Esophagus muscularis mucosa (tissue), 4 donors: ENCODE measurements at regions not wholly inside any gene's neighbourhood (a gene's known extent, or its start where the extent isn't known, plus 50 kb on each side); places are given as distances from the start of the nearest gene placed in this dataset.

ENCODE experiments used
- DNase-seq: peaks from one replicate; pipeline ENCODE4 v3.0.0-alpha.2; 2017; ENCODE audit errors: extremely low spot score
- H3K27ac ChIP-seq, 4 donors: fragments of 200-600 bp; sonication (generic); replicated peaks in 1 of 4; 1 replicate in 3 of 4; 2 replicates in 1 of 4; pipeline ENCODE4 v1.5.1; 2016 to 2019; ENCODE audit warnings: mild to moderate bottlenecking in 1 of 4
- H3K27me3 ChIP-seq, 4 donors: fragments of 200-600 bp; sonication (generic); one replicate each; pipeline versions ENCODE4 v1.5.1 to v1.6.0; 2016 to 2019
- H3K36me3 ChIP-seq, 4 donors: fragments of 200-600 bp; sonication (generic); one replicate each; pipeline ENCODE4 v1.5.1; 2016 to 2019
- H3K4me1 ChIP-seq, 4 donors: fragments of 200-600 bp; sonication (generic); one replicate each; pipeline ENCODE4 v1.5.1; 2016 to 2019
- H3K4me3 ChIP-seq, 4 donors: fragments of 200-600 bp; sonication (generic); 1 replicate in 2 of 4; 2 replicates in 2 of 4; pipeline ENCODE4 v1.5.1; 2016 to 2019; ENCODE audit warnings: mild to moderate bottlenecking in 4 of 4, moderate library complexity in 1 of 4
- H3K9me3 ChIP-seq, 4 donors: fragments of 200-600 bp; sonication (generic); 1 replicate in 3 of 4; 2 replicates in 1 of 4; pipeline ENCODE4 v1.5.1; 2016 to 2019
- EP300 ChIP-seq: sonication (generic); formaldehyde crosslinking; IDR thresholded peaks from one replicate; pipeline ENCODE4 v1.6.1; 2017; ENCODE audit warnings: antibody characterized with exemption
- POLR2A ChIP-seq: fragments of 450-650 bp; IDR thresholded peaks from one replicate; pipeline ENCODE4 v1.6.1; 2017; ENCODE audit warnings: antibody characterized with exemption, moderate library complexity, mild to moderate bottlenecking, low read depth
- POLR2AphosphoS5 ChIP-seq, 2 donors: sonication (generic); formaldehyde crosslinking; IDR thresholded peaks; one replicate each; pipeline ENCODE4 v1.6.1; 2017; ENCODE audit warnings: antibody characterized with exemption in 2 of 2
- whole genome bisulfite sequencing: methylation state at CpG from one replicate; pipeline ENCODE4 v1.1.5; 2018; 5-methylcytosine and 5-hydroxymethylcytosine counted together
- intact Hi-C: fragments of 100-400 bp; cut with DNase I; formaldehyde crosslinking; loops from one replicate; pipeline ENCODE4 v1.15.1; 2023
- TF ChIP-seq, protein P1 (sequence below), 3 experiments: fragments of 200-600 bp in 2 of 3; fragments of 450-650 bp in 1 of 3; sonication (generic) in 2 of 3; IDR thresholded peaks; one replicate each; pipeline ENCODE4 v1.5.1; 2017 to 2019; ENCODE audit warnings: antibody characterized with exemption in 3 of 3, mild to moderate bottlenecking in 2 of 3, moderate library complexity in 1 of 3

DNA sequence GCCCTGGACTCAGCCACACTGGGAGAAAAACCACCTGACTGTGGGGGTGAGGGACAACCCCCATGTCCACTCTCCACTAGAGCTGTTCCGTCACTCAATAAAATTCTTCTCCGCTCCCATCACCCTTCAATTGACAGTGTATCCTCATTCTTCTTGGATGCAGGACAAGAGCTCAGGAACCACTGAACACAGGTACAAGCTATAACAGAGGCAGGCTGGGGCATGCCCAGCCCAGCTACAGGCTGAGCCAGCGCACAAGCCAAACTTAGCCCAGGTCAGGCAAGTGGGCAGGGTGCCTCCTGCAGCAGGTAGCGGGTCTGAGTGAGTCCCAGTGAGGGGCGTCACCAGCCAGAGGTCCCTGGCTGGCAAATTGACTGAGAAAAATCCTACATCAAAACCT is 183.4 kb downstream of the HINT1 start:
- Histone ChIP-seq H3K9me3 (no peaks in the 10 kb centered on the region), H3K36me3 (no peaks in the 10 kb centered on the region), H3K4me3 (no peak overlapping the region), H3K4me1 (no peaks in the 10 kb centered on the region), H3K27ac (no peak overlapping the region), H3K27me3 (no peaks in the 10 kb centered on the region)
- no peak for TF ChIP-seq POLR2A
- no peak for DNase-seq
- intact Hi-C loops = no loop called here
- 88% methylated on average over 4 of the region's 5 CpGs for WGBS

DNA sequence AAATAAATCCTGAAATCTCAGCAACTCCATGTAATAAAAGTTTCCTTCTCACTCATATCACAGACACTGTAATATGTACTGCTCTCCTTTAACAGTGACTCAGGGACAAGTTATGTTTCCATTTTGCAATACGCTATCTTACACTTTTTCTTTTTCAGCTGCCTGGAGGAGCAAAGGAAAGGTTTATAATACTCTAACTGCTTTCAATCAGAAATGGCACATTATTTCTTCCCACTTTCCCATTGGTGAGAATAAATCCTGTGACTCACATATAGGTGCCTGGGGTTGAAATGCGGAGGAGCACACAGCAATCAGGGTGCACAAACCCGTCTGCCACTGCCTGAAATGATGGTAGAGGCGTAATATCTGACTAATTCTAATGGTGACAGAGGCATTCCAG is 186.6 kb downstream of the HINT1 start:
- no peak for TF ChIP-seq POLR2A
- TF ChIP-seq, protein P1, sequence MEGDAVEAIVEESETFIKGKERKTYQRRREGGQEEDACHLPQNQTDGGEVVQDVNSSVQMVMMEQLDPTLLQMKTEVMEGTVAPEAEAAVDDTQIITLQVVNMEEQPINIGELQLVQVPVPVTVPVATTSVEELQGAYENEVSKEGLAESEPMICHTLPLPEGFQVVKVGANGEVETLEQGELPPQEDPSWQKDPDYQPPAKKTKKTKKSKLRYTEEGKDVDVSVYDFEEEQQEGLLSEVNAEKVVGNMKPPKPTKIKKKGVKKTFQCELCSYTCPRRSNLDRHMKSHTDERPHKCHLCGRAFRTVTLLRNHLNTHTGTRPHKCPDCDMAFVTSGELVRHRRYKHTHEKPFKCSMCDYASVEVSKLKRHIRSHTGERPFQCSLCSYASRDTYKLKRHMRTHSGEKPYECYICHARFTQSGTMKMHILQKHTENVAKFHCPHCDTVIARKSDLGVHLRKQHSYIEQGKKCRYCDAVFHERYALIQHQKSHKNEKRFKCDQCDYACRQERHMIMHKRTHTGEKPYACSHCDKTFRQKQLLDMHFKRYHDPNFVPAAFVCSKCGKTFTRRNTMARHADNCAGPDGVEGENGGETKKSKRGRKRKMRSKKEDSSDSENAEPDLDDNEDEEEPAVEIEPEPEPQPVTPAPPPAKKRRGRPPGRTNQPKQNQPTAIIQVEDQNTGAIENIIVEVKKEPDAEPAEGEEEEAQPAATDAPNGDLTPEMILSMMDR (IDR thresholded peaks at IDR 0.05) = no peak
- TF ChIP-seq POLR2AphosphoS5 (IDR thresholded peaks at IDR 0.05) = no peak
- TF ChIP-seq EP300 = no peak
- WGBS = 87% methylated on average over 4 of the region's 4 CpGs
- H3K27me3 ChIP-seq = no peaks in the 10 kb centered on the region
- H3K27ac ChIP-seq = no peak overlapping the region
- no peak for DNase-seq
- H3K4me3 ChIP-seq = no peak overlapping the region
- intact Hi-C loops = no loop called here
- no peaks in the 10 kb centered on the region for H3K36me3 ChIP-seq
- no peaks in the 10 kb centered on the region for H3K9me3 ChIP-seq
- no peaks in the 10 kb centered on the region for H3K4me1 ChIP-seq

DNA sequence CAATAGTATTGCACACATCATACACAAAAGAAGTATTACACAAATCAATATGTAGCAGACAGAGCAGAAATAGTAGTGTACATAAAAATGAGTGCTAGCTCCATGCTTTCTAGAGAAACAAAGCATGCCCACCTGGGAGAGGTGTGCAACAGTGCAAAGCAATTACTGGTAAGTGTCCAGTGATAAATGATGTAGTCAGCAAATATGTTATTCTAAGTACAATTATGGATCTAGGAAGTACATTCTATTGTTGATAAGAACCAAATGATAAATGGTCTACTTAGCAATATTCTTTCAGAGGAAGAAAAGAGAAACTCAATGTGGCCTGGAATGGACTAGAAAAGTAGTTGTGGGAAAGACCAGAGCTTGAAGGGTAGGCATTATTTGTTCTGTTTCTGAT is 188.6 kb downstream of the HINT1 start:
- no peaks in the 10 kb centered on the region for H3K27me3 ChIP-seq
- TF ChIP-seq POLR2AphosphoS5 (IDR thresholded peaks at IDR 0.05) (no peak), EP300 (no peak), POLR2A (no peak)
- TF ChIP-seq, protein P1 (IDR thresholded peaks at IDR 0.05) = no peak
- H3K9me3 ChIP-seq = no peaks in the 10 kb centered on the region
- no peak overlapping the region for H3K27ac ChIP-seq
- H3K4me3 ChIP-seq = no peak overlapping the region
- no peaks in the 10 kb centered on the region for H3K4me1 ChIP-seq
- no peaks in the 10 kb centered on the region for H3K36me3 ChIP-seq
- intact Hi-C loops = no loop called here
- DNase-seq = no peak

- TF ChIP-seq EP300 (no peak), POLR2A (no peak)
- 67% methylated on average over 1 of the region's 1 CpG for WGBS
- intact Hi-C loops = no loop called here
Observed at GRCh38 chr5:130975847-130976246, 189.2 kb downstream of the HINT1 start.

GRCh38 chr5:130975299-130975698 is 189.8 kb downstream of the HINT1 start:
- no peak for DNase-seq
- intact Hi-C loops = no loop called here
- 69% methylated on average over 2 of the region's 2 CpGs for WGBS

More at GRCh38 chr5:130975847-130976246, 189.2 kb downstream of the HINT1 start:
- Histone ChIP-seq H3K9me3 (no peaks in the 10 kb centered on the region), H3K36me3 (no peaks in the 10 kb centered on the region), H3K27ac (no peak overlapping the region), H3K4me1 (no peaks in the 10 kb centered on the region), H3K4me3 (no peak overlapping the region), H3K27me3 (no peaks in the 10 kb centered on the region)
- DNase-seq = no peak

More at GRCh38 chr5:130975299-130975698, 189.8 kb downstream of the HINT1 start:
- Histone ChIP-seq H3K36me3 (no peaks in the 10 kb centered on the region), H3K27ac (no peak overlapping the region), H3K4me1 (no peaks in the 10 kb centered on the region), H3K27me3 (no peaks in the 10 kb centered on the region), H3K4me3 (no peak overlapping the region), H3K9me3 (no peaks in the 10 kb centered on the region)
- TF ChIP-seq POLR2AphosphoS5 (IDR thresholded peaks at IDR 0.05) (no peak), EP300 (no peak), POLR2A (no peak)
- TF ChIP-seq, protein P1 (IDR thresholded peaks at IDR 0.05) = no peak
